ENCODE measurements at regions not wholly inside any gene's neighbourhood (a gene's known extent, or its start where the extent isn't known, plus 50 kb on each side); places are given as distances from the start of the nearest gene placed in this dataset.
"Not testable (repeated sequence)": the region's sequence is repeated elsewhere in the genome, so short reads cannot be mapped to it uniquely, and the experiment has no call there.

GRCh38 chr19:29154163-29154562, 58.8 kb downstream of the UQCRFS1 start:
- no peak for DNase-seq

GRCh38 chr19:29145756-29146155, 67.2 kb downstream of the UQCRFS1 start:
- DNase-seq, result no peak

- DNase-seq, result no peak
These were observed 69.8 kb downstream of the UQCRFS1 start for GRCh38 chr19:29143183-29143582.

- DNase-seq, result no peak
These were observed 73.7 kb downstream of the UQCRFS1 start for GRCh38 chr19:29139227-29139626.

- not testable (repeated sequence) for DNase-seq
These were observed 74.7 kb downstream of the UQCRFS1 start for GRCh38 chr19:29138206-29138605.

- no peak for DNase-seq
These were observed 81.5 kb downstream of the UQCRFS1 start for GRCh38 chr19:29131456-29131855.

GRCh38 chr19:29129148-29129547, 83.8 kb downstream of the UQCRFS1 start:
- DNase-seq, result no peak

GRCh38 chr19:29128203-29128602, 84.7 kb downstream of the UQCRFS1 start:
- DNase-seq, result no peak

- no peak for DNase-seq
These were observed 90.8 kb downstream of the UQCRFS1 start for GRCh38 chr19:29122185-29122584.

GRCh38 chr19:29121684-29122083, 91.3 kb downstream of the UQCRFS1 start:
- DNase-seq, result no peak

- no peak for DNase-seq
These were observed 92.5 kb downstream of the UQCRFS1 start for GRCh38 chr19:29120466-29120865.

- DNase-seq, result no peak
These were observed 93.4 kb downstream of the UQCRFS1 start for GRCh38 chr19:29119590-29119989.

GRCh38 chr19:29118389-29118788, 94.6 kb downstream of the UQCRFS1 start:
- DNase-seq, result no peak

GRCh38 chr19:29117926-29118325, 95.0 kb downstream of the UQCRFS1 start:
- no peak for DNase-seq

GRCh38 chr19:29115181-29115580, 97.8 kb downstream of the UQCRFS1 start:
- no peak for DNase-seq

- no peak for DNase-seq
These were observed 99.1 kb downstream of the UQCRFS1 start for GRCh38 chr19:29113838-29114237.

GRCh38 chr19:29111576-29111975, 101.4 kb downstream of the UQCRFS1 start:
- DNase-seq, result no peak

- DNase-seq, result no peak
These were observed 105.1 kb downstream of the UQCRFS1 start for GRCh38 chr19:29107831-29108230.

- no peak for DNase-seq
These were observed 106.5 kb downstream of the UQCRFS1 start for GRCh38 chr19:29106346-29106885.

GRCh38 chr19:29105629-29106292, 107.2 kb downstream of the UQCRFS1 start:
- DNase-seq, result no peak

- DNase-seq, result no peak
These were observed 108.2 kb downstream of the UQCRFS1 start for GRCh38 chr19:29104605-29105241.

- DNase-seq, result no peak
These were observed 114.0 kb downstream of the UQCRFS1 start for GRCh38 chr19:29098863-29099481.

- no peak for DNase-seq
These were observed 114.9 kb downstream of the UQCRFS1 start for GRCh38 chr19:29098091-29098490.

- DNase-seq, result no peak
These were observed 116.1 kb downstream of the UQCRFS1 start for GRCh38 chr19:29096896-29097295.
